LNCAP (cell line): ENCODE measurements at regions not wholly inside any gene's neighbourhood (a gene's known extent, or its start where the extent isn't known, plus 50 kb on each side); places are given as distances from the start of the nearest gene placed in this dataset.

Experiments used
- TF ChIP-seq, protein P1 (sequence below): fragments of 450-650 bp; IDR thresholded peaks from 2 replicates; pipeline ENCODE4 v1.5.1; 2017; ENCODE audit warnings: mild to moderate bottlenecking

DNA sequence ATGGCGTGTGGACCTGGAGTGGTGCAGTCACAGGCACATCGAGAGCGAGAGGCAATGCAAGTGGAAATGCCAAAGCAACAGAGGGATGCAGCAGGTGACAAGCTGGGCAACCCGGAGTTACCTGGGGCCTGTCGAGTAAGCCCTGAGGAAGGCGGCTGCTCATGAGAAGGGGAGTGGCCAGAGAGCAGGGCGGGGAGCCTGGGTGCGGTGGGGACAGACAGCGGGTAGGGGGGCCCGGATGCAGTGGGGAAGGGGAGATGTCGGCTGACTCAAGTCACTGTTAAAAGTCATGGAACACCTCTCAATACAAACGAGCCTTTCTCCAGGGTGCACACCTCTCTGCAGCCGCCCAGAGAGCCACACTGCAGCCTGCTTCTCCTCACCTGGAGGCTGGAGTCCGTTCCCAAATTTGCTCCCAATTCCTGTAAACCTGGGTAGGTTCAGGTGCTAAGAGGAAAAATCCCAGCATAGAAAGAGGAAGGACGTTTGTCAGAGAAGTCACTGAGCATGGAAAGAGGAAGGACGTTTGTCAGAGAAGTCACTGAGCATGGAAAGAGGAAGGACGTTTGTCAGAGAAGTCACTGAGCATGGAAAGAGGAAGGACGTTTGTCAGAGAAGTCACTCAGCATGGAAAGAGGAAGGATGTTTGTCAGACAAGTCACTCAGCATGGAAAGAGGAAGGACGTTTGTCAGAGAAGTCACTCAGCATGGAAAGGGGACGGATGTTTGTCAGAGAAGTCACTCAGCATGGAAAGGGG is 71.7 kb upstream of the TWIST2 start:
- TF ChIP-seq, protein P1, sequence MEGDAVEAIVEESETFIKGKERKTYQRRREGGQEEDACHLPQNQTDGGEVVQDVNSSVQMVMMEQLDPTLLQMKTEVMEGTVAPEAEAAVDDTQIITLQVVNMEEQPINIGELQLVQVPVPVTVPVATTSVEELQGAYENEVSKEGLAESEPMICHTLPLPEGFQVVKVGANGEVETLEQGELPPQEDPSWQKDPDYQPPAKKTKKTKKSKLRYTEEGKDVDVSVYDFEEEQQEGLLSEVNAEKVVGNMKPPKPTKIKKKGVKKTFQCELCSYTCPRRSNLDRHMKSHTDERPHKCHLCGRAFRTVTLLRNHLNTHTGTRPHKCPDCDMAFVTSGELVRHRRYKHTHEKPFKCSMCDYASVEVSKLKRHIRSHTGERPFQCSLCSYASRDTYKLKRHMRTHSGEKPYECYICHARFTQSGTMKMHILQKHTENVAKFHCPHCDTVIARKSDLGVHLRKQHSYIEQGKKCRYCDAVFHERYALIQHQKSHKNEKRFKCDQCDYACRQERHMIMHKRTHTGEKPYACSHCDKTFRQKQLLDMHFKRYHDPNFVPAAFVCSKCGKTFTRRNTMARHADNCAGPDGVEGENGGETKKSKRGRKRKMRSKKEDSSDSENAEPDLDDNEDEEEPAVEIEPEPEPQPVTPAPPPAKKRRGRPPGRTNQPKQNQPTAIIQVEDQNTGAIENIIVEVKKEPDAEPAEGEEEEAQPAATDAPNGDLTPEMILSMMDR, result no peak

- TF ChIP-seq, protein P1, result no peak
These were observed 70.4 kb upstream of the TWIST2 start for GRCh38 chr2:238777369-238778067.

GRCh38 chr2:238784671-238785527 is 63.0 kb upstream of the TWIST2 start:
- TF ChIP-seq, protein P1, result peak; percentile 82

- TF ChIP-seq, protein P1, result no peak
These were observed 62.4 kb upstream of the TWIST2 start for GRCh38 chr2:238785528-238785860.

- TF ChIP-seq, protein P1, result no peak
These were observed 61.5 kb upstream of the TWIST2 start for GRCh38 chr2:238786379-238786778.

DNA sequence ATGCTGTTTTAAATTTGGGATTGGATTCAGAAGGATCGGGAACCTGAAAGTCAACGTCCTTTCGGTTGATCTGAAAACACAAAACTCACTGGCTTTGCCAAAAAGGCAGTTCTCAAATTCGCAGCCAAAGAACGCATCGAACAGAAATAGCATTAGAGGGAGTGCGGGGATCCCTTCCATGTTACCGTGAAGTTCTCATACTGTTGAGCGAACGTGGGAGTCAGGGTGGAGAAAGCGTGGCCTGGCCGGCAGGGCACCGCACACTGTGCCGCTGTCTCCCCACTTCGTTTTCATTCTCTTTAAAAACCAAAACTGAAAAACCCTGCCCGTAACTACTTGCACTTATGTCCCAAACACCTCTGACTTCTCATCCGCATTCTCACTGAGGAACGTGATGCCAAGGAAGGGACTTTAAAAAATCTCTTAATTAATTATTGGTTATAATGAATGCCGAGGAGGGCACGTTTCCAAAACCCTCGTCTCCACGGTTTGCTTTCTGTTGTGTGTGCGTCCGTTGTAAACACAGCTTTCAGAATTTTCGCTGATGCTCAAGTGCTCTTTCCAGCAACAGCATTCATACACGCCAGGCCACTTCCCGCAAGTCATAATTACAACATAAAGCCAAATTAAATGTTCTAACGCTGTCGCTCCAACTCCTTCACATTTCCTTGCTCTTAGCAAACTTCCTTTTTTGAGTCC is 60.9 kb upstream of the TWIST2 start:
- TF ChIP-seq, protein P1, result no peak

DNA sequence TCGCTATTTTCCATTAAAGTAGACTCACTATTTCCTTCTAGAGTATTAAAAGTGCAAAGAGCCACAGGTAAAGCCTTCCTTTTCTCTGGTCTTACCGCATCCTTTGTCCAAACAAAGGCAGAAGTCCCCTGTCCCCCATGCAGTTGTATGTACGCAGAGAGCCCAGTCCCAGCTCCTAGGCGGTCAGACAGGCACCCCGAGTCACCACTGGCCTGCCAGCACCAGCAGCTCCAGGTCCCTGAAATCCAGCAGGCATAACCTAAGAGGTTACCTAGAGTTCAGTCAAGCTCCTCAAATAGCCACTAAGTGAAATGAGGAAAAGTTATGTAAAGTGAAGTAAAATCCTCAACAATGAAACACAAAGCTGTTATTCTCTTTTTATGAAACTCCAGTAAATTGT is 60.4 kb upstream of the TWIST2 start:
- TF ChIP-seq, protein P1, result no peak
